NOMO-1 treated with dmso at 0.1 percent for 144 hours (cell line): ENCODE measurements at regions not wholly inside any gene's neighbourhood (a gene's known extent, or its start where the extent isn't known, plus 50 kb on each side); places are given as distances from the start of the nearest gene placed in this dataset.

Experiments used
- DNase-seq: peaks from one replicate; lab custom pipeline; 2025; ENCODE audit not compliant: unreplicated experiment; lab: John Stamatoyannopoulos, UW

DNA sequence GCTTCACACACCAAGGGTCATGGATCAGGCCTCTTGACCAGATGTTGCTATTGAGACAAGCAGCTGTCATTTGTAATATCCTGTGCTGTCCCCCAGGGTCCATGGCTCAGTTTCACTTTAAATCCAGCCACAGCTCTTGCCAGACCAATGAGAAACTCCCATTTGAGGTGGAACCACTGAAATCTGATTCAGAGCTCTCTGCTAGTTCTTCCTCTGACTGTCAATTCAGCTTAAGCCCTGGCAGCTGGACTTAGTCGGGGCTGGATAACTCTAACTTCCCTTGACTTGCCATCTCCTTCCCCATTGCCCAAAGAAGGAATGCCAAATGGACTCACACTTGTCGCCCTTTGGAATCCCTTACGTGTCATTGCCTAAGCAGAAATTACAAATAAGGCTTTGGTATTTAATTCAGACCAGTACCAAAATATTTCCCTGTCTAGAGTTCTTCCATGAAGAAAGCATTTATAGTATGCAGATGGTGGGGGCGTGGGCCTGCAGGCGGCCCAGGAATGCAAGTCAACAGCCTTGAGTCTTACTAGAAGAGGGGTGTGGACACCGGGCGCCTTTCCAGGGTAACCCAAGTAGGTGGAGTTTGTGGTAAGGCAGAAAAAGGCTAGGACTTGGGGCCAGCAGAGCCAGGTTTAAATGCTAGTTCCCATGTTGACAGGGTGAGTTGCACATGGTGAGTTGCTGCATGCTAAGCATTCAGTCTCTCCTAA lies 96.9 kb upstream of the TMPO start:
- DNase-seq = peak; percentile 8

DNA sequence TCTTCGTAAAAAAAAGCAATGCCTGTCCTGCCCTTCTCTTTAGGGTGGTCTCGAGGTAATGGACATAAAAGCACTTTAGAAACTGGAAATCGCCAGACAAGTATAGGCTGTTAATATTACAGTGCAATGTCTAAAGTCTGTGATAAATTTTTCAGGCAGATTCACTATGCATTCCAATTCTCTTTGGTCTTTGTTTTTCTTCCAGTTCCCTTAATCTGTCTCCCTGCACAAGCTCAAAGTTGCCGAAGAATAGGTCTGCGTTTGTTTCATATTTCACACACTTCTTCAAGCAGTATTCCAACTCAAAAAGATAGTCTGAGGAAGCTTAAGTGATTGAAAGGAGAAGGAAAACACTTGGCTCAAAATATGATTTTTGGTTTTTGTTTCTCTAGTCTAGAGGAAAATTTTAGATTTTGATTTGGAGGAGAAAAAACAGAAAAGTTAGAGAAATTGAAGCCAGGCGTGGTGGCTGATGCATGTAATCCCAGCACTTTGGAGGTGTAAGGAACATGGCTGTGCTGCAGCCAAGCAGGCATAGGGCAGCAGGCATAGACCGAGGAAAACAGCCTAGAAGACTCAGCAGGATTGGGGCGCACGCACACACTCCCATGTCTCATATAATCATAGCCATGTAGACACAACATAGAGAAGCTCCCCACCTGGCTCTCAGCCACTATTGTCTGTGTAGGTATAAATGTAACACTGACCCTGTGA lies 96.2 kb upstream of the TMPO start:
- DNase-seq = no peak

DNA sequence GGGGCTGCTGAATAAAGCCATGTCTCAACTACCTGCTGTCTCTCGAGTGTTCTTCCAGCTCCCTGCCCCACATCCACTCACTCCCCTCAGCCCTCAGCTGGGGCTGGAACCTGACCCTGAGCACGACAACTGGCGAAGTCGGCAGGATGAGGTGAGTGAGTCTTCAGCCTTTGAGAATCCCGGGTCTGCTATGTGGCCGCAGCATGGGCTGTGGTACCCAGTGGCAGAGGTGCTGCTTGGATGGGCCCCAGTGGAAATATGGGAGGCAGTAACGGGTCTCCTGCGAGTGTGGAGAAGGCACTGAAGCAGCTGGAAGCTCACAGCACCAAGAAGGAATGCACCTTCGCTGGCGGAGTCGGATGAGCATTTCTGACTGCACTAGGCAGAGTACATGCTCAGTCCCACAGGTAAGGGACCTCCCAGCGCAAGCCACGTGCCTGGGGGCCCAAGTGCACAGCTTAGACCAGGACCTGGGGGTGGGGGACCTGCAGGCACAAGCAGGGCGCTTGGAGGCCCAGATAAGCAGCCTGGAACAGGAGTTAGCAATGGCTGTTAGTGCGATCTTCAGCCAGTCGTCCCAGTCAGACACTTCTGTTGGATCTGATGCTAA lies 95.5 kb upstream of the TMPO start:
- no peak for DNase-seq

DNA sequence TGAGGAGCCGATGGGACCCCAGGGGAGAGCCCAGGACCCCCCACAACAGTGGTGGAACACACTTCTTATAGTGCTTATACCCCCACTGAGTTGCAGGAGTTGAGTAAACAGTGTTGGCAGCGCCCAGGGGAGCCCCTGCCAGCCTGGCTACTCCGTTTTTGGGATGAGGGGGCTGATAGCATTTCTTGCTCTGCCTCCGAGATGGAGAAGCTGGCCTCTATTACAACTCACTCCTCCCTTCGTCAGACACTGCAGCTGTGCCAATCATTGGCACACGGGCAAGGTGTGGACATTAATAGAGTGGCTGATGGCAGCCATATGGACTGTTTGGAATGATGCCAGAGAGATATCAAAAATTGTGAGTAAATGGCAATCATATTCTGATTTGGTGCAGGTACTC lies 94.9 kb upstream of the TMPO start:
- no peak for DNase-seq

DNA sequence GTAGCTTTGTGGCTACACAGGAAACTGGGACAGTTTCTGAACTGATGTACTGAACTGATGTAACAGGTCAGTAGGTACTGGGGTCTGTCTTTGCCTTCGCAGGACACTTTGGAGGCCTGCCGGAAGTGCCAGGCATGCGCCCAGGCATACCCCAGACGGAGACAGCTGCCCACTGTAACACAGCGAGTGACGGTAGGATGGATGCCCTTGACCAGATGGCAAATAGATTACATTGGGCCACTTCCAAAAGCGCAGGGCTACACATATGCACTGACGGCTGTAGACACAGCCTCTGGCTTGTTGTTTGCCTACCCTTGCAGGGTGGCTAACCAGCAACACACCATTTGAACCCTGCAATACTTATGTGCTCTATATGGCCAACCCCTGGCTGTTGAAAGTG lies 94.1 kb upstream of the TMPO start:
- DNase-seq = no peak

DNA sequence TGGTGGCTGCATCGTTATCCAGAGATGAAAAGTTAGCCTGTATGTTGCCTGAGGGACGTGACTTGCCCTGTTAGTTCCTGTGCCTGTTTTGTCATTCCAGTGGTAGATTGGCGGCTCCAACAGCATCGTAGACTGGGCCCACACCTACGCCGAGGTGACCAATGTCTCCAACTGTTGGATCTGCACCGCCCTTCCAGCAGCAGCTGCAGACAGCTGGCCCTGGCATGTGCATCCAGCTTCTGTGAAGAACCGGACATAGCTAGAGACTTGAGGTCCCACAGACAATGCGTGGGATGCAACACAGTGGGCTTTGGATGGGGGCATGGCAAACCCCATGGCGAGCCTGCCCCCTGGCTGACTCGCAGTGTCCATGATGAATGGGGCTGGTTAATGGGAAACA lies 93.0 kb upstream of the TMPO start:
- no peak for DNase-seq

DNA sequence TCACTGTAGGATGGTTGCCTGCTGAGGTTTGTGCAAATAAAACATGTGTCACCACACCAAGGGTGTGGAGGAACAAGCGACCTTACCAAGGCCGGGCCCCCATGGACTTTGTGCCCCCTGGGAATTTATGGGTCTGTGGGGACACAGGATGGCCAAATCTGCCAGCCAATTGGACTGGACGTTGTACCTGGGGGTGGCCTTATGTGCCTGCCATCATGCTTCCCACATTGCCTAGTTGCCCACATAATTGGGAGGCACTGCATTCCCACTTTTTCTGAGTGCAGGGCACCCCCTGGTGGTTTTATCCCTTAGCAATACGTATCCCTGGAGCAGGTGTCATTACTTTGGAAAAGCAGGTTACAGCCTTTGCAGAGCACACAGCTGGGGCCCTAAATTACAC lies 92.6 kb upstream of the TMPO start:
- no peak for DNase-seq

DNA sequence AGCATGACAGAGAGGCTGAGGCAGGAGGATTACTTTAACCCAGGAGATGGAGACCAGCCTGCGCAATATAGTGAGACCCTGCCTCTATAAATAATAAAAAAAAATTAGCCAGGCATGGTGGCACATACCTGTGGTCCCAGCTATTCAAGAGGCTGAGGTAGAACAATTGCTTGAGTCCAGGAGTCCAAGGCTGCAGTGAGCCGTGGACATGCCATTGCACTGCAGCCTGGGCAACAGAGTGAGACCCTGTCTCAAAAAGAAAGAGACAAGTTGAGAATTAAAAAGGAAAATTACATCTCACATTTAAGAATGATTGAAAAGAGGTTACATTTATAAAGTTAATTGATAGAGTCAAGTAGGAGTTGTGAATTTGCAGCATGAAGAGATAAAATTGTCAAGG lies 91.4 kb upstream of the TMPO start:
- DNase-seq = no peak

DNA sequence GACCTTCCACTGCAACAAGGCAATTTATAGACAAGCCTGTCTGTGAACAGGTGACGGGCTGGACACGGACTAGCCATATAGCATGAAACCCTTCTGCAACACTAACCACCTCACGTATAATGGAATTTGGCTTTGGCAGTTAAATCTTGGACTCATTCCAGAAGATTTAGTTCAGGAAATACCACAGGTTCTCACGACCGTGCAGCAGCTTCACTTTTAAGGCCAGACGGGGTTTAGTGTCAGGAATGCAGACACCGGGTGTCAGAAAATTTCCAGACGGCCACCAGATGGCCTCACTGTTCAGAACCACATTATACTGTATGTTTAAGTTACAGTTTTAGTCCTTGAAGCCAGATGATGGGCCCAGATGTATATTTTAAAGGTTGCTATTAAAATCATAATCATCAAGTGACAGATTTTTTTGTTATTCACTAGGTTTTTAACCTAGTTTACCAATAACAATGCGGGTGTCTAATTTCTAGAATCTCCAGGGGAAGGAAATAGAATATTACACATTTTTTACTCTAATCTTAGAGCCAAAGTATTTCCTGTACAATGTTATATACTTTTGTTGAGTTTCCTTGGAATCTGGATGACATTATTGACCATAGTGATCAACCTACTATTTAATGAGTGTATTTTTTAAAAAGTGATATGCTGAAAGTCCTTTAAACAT lies 90.5 kb upstream of the TMPO start:
- DNase-seq = peak; percentile 34

DNA sequence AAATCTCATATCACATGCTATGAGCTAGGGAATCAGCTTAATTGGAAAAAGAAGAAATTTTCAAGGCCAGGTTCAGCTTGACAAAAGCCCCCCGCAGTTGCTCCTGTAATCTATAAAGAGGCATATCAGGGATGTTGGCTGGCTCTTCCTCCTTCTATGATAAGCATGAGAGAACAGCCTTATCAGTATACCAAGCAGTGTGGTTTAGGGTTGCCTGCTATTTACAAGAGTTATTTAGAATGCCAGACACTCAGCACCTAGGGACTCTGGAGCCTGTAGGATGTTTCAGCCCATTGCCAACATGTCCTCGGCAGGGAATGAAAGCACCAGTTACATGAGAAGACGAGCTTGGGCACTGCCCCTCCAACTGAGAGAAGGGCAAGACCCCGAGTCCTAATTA lies 89.5 kb upstream of the TMPO start:
- no peak for DNase-seq

DNA sequence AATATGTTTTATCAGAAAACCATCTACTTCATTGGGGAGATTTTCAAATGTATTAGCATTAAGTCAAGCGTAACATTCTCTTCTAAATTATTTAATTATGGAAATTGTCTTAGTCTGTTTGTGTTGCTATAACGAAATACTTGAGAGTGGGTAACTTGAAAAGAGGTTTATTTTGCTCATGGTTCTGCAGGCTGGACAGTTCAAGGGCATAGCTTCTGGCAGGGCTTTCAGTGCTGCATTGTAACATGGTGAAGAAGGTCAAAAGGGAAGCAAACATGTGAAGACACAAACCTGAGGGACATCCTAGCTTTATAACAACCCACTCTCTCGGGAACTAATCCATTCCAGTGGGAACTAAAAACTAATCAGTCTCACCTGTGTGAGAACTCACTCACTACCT lies 84.3 kb upstream of the TMPO start:
- DNase-seq = no peak

DNA sequence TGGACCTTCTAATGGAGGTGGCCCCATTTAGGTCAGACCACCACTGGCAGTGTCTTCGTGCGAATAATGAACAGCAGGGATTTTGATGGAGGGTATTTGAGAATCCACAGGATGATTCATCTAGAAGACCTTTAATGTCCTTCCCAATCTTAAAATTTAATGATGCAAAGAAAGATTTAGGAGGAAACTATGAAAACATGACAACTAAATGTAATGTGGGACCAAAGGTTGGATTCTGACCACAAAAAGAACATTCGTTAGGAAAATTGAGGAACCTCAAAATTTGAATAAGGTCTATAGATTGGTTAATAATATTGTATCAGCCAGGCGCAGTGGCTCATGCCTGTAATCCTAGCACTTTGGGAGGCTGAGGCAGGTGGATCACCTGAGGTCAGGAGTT lies 78.2 kb upstream of the TMPO start:
- no peak for DNase-seq

DNA sequence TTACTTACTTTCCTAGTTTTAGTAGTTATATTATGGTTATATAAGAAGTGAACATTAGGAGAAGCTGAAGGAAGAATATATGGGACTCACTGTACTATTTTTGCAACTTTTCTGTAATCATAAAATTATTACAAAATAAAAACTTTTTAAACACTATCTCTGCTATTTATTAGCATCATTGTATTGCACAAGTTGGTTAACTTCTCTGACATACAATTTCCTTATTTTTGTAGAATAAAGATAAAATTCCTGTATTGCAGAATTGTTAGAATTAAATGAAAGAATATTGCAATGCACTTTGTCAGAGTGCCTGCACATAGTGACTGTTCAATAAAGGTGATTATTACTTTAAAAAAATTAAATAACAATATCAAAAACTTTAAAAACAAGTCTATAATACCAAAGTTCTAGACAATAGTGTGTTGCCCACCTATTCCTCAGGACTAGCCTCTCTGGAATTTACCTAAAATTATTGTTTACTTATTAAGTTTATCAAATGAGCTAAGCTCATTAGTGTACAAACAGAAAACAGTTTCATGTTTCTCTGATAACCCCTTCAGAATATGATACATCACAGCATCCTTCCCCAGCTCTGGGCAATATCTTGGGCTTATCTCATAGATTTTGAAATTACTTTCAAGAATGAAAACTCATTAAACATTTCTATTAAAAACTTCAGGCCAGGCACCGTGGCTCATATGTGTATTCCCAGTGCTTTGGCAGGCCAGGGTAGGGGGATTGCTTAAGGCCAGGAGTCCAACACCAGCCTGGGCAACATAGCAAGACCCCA lies 77.4 kb upstream of the TMPO start:
- no peak for DNase-seq

DNA sequence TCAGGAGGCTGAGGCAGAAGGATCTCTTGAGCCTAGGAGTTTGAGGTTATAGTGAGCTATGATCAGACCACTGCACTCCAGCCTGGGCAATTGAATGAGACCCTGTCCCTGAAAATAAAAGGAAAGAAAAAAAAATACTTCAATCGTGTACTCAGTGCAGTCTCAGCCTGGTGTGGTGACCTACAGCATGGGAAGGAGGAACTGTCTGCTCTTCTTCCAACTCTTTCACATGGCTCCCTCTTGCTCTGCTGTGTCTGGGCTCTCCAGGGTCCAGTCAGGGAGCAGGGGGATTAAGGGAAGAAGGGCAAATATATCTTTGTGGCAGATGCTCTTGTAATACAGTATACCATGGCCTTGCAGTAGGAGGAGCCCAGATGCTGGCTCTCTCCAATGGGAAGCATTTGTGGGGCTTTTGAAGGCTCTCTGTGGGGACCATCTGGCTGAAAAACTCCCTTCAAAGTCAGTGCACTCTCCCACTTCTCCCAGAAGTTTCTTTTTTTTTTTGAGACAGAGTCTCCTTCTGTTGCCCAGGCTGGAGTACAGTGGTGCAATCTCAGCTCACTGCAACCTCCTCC lies 76.6 kb upstream of the TMPO start:
- no peak for DNase-seq

DNA sequence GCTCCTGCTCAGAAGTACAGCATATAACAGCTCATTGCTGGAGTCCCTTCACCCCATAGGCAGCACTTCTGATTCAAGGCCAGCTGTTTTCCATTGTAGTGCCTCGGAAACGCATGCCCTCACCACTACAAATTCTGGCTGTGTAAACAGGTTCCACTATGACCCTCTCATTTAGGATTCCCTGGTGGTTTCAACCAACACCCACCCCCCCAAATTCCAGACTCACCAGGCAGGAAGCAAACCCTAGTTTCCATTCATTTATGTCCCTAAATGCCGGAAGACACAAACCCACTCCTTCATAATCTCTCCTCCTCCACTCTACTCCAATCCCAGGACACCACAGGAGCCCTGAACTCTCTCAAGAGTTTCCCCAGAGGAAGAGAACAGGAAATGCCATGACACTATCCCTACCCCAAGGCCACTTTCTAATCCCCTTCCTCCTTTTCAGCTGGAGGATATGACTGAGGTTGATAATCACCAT lies 75.9 kb upstream of the TMPO start:
- DNase-seq = peak; percentile 35

DNA sequence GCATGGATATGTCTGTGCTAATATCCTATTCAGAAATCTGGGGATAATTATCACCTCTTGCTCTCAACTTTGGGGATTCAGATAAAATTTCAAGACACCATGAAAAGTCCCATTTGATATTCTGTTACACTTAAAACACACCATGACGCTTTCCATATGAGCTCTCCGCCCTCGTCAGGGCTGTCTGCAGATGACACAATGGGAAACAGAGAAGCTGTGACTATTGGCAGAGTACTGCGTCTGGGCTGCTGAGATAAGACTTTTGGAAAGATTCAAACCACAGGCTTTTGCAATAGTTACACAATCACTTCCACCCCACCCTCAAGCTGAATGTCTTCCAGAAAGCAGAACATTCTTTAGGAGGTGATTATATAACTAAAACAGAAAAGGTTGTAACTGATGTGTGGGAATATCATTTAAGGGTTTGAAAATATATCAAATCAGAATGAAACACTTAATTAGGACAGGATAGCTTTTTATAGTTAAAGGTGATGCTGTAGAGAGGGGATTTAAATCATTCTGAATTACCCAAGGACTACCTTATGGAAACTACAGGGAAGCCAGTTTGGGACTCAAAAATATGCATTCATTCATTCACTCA lies 75.3 kb upstream of the TMPO start:
- peak; percentile 83 for DNase-seq

DNA sequence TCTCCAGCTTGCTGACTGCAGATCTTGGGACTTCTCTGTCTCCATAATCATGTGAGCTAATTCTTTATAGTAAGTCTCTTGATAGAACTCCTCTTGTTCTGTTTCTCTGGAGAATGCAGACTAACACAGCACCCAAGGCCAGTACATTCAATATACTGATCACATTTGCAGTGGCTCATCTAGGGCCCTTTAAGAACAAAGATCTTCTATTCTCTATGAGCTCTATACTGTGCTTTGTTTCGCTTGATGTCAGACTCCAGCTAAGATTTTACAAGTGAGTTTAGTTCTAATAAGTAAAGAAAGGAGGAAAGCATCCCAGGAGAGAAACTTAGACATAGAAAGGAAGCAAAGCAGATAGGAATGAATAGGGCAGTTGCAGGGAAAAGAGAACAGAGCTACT lies 69.3 kb upstream of the TMPO start:
- DNase-seq = no peak

DNA sequence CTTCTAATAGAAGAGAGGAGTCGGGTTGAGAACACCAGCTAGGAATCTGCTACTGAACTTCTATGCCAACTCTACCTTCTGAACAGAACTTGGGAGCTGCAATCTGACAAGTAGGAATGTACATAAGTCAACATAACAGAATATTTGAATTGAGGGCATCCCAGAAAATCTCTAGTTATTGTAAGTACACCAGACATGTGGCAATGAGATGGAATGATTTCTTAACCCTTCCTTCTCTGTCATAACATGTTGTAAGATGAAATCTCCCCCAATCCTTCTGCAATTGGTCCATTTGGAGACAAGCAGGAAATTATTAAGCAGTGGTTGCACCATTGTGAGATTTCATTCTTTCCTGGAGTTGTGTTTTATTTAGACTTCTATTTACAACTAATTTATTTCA lies 68.7 kb upstream of the TMPO start:
- DNase-seq = peak; percentile 12

DNA sequence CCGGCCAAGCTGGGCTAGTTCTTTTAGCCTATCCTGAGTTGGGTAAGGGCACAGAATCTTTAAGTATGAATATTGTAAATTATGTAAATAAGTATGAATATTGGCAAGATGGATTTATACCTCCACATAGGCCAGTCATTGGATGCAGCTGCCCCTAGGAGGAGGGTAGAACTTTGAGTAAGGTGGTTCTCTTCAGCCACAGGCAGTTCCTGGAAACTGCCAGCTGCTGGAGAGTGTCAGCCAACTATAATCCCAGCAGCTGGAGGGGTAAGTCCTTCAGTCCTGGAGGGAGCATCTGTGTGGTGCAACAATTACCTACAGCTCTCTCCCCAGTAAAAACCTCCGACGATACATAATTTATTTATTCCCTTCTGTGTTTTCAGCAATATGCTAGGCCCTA lies 65.8 kb upstream of the TMPO start:
- DNase-seq = no peak

DNA sequence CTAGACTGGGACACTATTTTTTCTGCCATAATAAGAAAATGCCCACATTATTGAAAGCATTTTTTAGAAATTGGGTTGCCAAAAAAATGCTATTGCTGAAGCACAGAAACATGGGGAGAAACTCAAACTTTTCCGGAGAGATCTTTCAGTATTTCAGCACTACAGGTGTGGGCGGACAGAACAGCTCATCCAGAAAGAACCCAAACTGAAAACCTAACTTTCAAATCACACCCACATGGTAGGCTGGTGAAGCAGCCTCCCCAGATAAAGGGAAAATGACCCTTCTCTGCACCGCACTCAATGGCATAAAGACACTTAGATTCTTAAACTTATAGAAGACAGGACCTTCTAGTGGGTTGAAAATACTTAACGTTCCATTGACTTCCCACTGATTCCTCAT lies 62.3 kb upstream of the TMPO start:
- DNase-seq = no peak
